ENCODE measurements at regions not wholly inside any gene's neighbourhood (a gene's known extent, or its start where the extent isn't known, plus 50 kb on each side); places are given as distances from the start of the nearest gene placed in this dataset.
A peak's percentile ranks its signal among the peaks of the same experiment; 100 is the strongest.

DNA sequence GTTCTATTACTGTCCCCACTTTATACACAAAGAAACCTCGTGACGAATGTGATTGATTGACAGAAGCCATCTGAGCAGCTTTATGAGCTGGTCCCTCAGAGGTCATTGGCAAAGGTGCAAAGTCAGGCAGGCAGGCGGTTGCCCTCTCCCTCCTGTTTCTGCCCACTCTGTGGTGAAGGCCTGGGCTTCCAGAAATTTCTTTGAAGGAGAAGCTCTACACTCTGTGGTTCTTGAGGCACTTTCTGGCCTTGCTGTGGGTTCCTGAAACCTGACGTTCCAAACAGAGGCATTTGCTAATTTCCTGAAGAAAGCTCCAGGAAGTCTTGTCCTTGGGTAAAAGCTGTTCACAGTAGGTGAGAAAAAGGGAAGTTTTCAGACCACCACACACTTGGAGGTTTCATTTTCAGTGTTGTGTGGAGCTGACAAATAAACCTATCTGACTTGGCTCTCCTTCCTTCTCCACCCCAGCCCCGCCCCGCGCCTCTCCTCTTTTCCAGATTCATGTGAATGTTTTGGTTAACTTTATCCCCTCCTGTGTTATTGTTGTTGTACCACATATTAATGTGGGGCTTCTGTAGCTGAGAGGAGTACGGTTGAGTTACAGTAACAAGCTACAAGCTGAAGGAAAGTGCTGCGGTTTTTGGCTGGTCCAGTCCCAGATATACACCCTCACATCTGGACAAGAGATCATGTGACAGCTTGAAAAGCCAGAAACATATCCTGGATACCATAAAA lies 274.1 kb downstream of the CLIC5 start:
- DNase-seq (ENCODE audit: low read depth in 4 of 4, low spot score in 1 of 4), result peak in 1 of 4 experiments; percentile 21

DNA sequence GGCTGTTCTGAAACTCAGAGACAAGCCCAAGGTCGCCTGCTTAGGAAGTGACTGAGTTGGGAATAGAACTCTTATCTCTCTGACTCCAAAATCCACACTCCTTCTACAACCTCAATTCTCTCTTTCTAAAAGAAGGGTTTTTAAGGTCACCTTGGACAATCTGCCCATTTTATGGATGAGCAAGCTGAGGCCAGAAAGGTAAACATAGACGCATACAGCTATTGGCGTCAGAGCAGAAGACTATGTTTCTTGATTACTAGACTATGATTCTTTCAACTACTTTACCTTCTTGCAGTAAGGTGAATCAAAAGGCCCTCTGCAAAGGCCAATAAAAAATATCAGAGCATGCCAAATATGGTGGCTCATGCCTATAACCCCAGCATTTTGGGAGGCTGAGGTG lies 276.6 kb downstream of the CLIC5 start:
- DNase-seq (ENCODE audit: low read depth in 4 of 4, low spot score in 1 of 4), result no peak

DNA sequence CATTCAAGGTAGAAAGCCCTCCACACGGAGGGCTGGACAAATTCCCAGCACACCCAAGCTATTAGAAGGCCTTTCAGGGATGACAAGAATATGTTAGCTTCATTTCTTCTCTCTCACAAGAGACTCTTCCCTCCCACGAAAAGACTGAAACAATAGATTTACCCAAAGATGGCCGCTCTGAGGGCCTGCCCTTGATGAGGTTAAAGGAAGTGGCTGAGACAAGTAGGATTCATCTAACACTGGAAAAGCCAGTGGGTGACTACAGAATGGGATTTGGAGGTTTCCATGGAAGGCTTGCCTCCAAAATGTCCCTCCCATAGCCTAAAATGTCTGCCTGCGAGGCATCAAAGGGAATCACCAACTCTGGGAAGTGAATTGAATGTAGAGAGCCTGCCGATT lies 277.6 kb downstream of the CLIC5 start:
- no peak for DNase-seq (ENCODE audit: low read depth in 4 of 4, low spot score in 1 of 4)

DNA sequence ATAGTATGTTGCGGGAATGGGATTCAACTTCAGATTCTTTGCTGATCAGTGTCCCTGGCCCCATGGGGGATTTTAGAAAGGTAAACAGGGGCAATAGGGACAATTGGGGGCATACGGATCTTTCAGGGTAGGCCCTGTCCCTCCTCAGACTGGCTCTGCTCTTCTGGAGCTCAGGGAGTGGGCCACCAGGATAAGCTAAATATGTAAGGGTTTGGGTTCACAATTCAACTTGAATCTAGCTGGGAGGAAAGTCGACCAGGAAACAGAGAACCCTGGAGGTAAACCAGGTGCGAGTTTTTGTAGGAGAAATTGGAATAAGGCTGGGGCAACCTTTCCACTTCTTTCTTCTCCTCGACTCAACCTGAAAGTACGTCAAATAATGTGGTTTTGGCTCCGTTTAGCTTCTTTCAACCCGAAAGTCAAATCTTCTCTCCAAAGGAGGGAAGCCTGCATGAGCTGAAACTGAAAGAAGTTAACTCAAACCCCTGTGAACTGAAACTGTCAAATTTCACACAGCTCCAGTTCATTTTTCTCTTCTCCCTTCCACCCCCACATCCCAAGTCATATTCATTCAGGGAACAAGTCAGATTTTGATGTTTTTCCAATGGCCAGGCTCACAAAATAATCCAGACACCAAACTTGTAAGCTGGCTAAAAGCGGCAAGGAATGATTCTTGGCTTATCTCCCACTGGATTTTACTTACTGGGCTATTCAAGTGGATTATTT lies 278.2 kb downstream of the CLIC5 start:
- DNase-seq (ENCODE audit: low read depth in 4 of 4, low spot score in 1 of 4), result no peak

DNA sequence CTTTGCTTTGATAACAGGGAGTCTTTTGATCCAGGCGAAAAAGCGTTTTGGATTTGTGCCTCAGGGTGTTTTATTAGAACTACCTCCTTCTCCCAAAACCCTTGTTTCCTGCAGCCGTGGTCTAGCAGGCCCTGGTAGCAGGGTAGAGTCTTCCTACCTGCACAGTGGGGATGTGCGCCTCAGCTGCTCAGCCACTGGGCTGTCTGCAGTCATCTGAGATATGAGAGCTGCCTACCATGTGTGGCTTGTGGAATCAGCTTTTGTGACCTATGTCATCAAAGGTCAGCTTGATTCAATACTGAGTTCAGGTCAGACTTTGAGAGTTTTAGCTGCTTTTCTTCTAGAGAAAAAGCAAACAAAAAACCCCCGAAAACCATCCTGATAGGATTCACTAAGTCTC lies 279.5 kb downstream of the CLIC5 start:
- DNase-seq (ENCODE audit: low read depth in 4 of 4, low spot score in 1 of 4), result no peak

DNA sequence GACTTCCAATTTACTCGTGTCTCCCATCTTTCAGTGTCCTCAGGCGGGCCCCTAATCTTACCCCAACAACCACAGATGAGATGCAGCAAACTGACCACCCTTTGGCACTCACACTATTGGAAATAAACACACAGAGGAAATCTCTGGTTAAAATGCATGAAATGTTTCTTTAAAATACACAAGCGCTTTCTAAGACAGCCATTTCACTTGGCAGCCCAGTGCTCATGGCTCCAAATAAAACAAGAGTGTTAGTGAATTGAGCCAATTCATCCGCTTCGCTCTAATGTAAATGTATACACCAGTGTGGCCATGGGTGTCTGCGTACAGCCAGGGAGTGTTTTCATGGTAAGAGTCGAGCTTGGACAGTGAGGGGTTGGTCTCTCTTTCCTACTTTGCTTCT lies 282.9 kb downstream of the CLIC5 start:
- no peak for DNase-seq (ENCODE audit: low read depth in 4 of 4, low spot score in 1 of 4)

DNA sequence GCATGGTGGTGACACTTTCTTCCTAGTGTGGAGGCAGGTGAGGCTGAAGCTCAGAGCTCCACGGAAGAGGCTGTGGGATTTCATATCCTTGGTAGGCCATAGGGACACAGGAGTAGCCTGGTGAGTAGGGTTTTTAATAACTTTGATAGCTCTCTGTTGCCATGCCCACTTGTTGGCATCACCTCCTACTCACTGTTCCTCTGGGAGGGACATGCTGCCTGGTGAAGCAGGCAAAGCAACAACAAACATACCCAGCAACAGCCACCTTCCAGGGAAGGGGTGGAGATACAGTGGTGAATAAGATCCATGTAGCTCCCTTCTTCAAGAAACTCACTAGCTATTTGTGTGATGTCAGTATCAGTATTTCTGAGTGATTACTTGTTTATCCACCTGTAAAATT lies 285.4 kb downstream of the CLIC5 start:
- DNase-seq (ENCODE audit: low read depth in 4 of 4, low spot score in 1 of 4), result no peak

DNA sequence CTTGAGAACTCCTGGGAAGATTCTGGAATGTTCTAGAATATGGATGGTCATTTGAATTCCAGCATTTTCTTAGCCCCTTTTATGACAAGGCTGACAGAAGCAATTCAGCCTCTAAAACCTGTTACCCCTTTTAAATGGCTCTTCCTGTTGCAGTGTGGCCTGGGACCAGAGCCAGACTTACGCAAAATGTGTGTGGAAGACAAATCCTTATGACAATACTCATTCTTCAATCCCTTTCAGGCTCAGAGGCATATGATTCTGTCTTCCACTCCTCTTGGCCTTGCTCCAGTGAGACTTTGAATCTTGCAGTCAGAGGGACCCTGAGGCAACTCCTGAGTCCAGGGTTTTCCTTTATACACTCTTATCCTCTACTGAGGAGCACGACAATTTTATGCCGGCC lies 287.0 kb downstream of the CLIC5 start:
- no peak for DNase-seq (ENCODE audit: low read depth in 4 of 4, low spot score in 1 of 4)

DNA sequence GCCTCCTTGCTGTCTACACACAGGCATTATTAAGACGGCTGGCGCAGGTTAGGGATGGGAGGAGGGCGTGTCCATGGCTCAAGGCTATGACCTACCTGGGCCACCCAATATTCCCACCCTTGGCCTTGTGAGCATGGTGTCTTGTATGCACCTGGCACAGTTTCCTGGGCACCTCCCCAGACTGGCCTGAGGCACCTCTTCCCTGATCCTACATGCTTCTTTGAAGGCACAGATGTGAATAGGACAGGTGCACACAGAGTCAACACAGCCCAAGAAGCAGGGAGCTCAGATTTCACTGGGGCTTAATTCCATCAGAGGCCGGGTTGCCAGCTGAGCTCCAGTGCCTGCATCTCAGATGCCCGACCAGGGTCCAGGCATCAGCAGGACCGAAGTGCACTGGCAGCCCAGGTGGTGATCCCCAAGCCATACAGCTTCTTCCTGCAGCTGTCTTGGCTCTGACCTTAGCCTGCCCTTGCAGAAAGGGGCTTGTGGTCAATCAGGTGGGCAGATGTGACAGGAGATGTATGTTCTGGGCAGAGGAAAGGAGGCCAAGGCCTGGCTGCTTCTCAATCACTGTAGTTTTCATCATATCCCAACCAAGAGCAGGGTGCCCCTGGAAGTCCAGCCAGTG lies 287.7 kb downstream of the CLIC5 start:
- DNase-seq (ENCODE audit: low read depth in 4 of 4, low spot score in 1 of 4), result no peak

DNA sequence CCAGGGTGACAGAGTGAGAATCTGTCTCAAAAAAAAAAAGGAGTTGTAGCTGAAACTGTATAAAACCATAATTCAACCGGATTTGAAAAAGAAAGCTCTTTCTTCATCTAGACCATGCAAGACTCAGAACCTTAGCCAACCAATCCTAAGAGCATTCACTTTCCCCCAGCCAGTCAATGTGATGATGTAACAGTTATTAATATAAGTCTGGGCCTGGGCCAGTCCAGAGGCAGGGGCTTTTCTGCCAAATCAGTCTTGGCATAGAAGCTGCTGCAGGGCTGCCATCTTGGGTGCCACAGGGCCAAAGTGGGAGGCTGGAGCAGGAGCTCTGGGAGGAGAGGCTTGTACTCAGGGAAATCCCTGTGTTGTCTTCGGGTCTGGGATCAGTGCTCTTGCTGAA lies 288.4 kb downstream of the CLIC5 start:
- no peak for DNase-seq (ENCODE audit: low read depth in 4 of 4, low spot score in 1 of 4)

DNA sequence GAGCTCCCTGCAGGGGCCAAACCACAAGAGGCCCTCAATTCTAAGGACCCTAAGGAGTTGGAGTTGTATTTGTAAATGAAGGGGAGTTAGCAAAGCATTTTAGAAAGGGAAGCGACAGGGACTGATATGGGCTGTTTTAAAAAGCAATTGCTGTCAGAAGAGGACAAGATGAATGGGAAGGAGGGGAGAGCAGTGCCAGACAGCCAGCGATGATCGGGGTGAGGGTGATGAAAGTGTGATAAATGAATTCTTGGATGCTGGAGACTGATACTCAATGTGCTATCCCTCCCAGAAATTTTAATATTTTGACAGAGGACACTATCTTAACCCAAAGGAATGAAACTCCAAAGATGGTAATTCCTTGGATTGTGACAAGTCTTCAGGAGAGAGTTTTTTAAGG lies 289.2 kb downstream of the CLIC5 start:
- DNase-seq (ENCODE audit: low read depth in 4 of 4, low spot score in 1 of 4), result no peak

DNA sequence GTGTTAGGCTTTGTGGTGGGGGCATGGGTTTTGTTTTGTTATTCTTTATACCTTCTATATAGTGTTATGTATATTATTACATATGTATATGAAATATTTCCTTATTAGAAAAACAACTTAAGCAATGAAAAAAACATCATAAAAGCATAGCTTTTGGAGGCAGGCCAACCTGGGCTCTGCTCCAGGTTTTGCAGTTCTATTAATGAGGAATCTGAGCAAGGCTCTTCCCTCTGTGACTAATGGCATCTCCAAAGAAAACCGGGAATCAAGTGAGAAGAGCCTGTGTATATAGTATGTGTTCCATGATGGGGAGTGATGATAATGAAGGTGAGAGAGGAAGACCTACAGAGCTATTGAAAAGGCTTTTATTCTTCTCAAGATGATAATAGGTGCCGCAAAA lies 291.1 kb downstream of the CLIC5 start:
- no peak for DNase-seq (ENCODE audit: low read depth in 4 of 4, low spot score in 1 of 4)

DNA sequence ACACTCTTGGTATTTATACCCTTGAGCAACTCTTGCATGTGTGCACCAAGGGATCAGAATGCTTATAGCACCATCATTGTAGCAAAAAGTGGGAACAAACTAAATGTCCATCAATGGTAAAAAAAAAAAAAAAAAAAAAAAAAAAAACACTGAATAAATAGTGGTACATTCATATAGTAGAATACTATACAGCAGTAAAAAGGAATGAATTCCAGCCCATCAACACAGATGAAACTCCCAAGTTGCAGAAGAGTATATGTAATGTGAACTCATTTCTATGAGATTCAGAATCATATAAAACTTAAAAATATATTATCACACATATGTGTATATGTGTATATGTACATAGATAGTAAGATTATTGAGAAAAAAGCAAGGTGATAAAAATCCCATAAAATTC lies 291.6 kb downstream of the CLIC5 start:
- DNase-seq (ENCODE audit: low read depth in 4 of 4, low spot score in 1 of 4), result no peak

DNA sequence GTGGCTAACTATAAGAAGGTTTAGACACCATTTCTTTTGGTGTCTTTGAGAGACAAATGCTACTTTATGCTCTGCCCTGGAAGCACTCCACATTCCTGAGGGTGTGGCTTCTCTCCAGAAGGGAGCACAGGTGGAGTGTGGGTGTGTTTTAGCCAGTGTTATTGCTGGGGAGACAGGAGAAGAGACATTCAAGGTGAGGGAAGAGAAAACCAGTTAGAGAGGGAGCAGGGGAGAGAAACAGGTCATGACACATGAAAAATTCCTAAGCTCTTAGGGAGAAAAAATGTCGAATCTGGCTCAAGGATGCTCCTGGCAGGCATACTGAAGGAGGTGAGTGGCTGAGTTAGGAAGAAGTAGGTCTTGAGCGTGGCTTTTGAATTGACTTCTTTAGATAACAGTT lies 292.8 kb downstream of the CLIC5 start:
- no peak for DNase-seq (ENCODE audit: low read depth in 4 of 4, low spot score in 1 of 4)

DNA sequence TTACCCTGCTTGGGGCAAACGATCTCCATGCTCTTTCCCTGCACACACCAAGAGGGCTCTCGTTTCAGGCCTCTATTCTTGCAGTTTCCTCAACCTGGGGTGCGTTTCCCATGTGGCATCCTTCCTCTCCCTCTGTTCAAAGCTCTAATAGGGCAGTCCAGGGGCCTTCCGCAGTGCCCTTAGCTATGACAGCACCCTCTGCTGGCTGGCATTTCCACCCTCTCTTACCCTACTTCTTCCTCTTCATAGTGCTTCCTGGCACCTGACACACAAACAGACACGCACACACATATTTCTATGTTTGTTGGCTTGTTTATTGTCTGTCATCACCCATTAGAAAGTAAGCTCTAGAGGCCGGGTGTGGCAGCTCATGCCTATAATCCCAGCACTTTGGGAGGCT lies 294.0 kb downstream of the CLIC5 start:
- no peak for DNase-seq (ENCODE audit: low read depth in 4 of 4, low spot score in 1 of 4)

DNA sequence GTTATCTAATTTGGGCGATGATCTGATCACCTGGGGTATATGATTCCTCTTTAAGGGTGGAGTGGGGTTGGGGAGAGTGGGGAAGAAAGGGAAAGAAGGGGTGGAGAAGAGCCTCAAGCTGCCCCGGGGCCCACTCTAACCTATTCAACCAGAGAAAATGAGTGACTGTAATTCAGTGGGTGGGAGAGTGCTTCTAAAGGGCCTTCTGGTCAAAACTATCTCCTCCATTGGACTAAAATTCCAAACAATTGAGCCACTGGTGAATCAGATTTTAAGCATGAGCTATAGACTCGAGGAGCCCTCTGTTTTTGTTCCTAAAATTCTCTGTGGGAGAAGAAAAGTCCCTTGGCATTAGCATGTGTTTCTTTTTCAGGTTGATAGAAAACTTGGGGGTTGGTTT lies 296.8 kb downstream of the CLIC5 start:
- DNase-seq (ENCODE audit: low read depth in 4 of 4, low spot score in 1 of 4), result no peak

DNA sequence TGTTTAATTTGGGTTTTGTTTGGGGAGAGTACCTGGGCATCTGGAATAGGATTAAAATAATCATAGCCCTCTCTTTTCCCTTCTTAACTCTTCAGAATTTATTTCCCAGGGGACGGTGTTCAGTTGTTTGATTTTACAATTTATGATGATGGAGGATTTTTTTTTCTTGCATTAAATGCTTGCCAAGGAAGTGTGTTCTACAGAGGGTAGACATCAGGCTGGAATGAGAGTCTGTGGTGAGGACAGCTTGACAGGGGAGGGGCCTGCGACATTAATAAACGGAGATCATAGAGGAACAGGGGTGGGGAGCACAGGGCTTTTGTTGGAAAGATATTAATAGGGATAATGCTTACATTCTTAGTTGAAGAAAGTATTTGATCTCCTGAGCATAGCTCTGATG lies 297.5 kb downstream of the CLIC5 start:
- DNase-seq (ENCODE audit: low read depth in 4 of 4, low spot score in 1 of 4), result no peak

DNA sequence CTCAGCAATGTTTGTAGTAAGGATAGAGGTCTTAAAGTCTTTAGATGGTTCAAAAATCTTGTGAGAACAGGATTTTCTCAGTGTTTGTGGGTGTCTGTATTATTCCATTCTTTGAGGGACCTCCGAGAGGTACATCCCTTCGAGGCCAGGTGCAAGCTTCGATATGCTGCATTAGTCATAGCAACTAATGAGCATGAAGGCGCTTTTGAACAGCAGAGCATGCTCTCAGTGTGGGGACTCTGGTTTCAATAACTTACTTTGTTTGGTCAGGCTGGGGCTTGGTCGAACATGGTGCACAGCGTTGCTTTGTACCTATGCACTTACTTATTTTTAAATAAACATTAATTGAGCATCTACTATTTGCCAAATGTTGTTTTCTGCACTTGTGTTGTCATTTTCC lies 297.9 kb downstream of the CLIC5 start:
- DNase-seq (ENCODE audit: low read depth in 4 of 4, low spot score in 1 of 4), result no peak

DNA sequence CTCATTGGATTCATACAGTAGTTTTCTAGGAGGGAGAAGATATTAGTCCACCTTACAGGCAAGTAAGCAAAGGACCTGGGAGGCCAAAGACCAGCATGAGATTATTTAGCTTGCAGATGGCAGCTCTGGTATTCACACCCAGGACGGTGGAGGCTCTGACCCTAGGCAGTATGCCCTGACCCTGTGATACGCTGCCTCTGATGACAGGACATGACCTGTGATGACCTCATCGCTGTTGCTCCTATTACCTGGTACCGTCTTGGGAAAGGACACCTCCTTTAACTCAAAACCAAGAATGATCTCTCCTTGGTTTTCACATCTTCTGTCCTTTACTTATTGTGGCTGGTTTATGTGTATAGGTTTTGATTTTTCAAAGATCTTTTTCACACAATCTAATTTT lies 298.6 kb downstream of the CLIC5 start:
- DNase-seq (ENCODE audit: low read depth in 4 of 4, low spot score in 1 of 4), result no peak

DNA sequence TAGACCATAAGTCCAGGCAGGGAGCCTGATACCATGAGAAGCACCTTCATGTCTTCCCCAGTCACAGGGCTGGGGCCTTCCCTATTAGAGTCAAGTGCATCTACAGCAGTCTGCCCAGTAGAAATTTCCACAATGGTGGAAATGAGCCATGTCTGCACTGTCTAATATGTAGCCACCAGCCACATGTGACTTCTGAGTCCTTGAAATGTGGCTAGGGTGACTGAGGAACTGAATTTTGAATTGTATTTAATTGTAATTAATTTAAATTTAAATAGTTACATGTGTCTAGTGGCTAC lies 300.2 kb downstream of the CLIC5 start:
- DNase-seq (ENCODE audit: low read depth in 4 of 4, low spot score in 1 of 4), result no peak

DNA sequence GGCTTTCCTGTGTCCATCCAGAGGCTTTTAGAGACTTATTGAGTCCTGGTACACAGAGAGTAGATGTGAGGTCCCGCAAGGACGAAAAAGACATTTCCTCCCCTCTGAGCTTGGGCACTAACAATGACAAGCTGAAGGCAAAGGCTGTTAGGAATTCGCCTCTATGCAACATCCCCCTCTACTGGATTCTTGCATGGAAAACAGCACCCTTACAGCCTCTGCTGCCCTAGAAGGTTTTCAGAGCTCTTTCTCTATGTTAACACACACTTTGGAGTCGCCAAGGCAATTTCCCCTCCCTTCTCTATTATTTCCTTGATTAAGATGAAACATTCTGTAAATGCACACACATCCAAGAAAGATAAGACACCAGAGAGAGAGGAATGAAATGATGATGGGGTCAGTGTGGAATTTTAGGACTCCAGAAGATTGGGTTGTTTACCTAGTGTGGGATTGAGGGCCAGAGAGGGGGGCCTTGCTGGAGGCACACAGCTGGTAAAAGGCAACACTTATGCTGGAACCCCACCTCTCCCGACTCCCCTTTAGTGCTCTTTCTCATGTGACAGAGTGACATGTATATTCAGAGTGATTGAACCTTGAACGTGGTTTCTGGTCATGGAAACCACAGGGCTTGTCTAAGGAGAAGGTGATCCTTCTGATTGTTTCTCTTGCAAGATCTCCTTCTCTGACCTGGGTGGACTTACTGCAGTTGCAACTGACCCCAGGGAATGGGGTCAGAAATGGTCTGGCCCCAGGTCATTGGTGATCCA lies 300.7 kb downstream of the CLIC5 start:
- DNase-seq (ENCODE audit: low read depth in 4 of 4, low spot score in 1 of 4), result no peak
